Neural cell (in vitro differentiated cells): ENCODE measurements at regions not wholly inside any gene's neighbourhood (a gene's known extent, or its start where the extent isn't known, plus 50 kb on each side); places are given as distances from the start of the nearest gene placed in this dataset.

Experiments
- CTCF ChIP-seq: fragments of 450-650 bp; IDR thresholded peaks from 2 replicates; pipeline ENCODE4 v1.5.1; 2014; ENCODE audit warnings: antibody characterized with exemption, mild to moderate bottlenecking, moderate library complexity; ENCODE audit not compliant: poor library complexity, severe bottlenecking
- EZH2 ChIP-seq: fragments of 200-600, 300-800 bp; shearing (Covaris generic), sonication (generic); IDR thresholded peaks from 2 replicates; pipeline ENCODE4 v1.6.1; 2014; ENCODE audit warnings: antibody characterized with exemption, low read length, borderline replicate concordance, mild to moderate bottlenecking; ENCODE audit not compliant: insufficient read depth, poor library complexity, severe bottlenecking
- RAD21 ChIP-seq: fragments of 450-650 bp; conservative IDR thresholded peaks from 2 replicates; pipeline ENCODE4 v1.6.1; 2014; ENCODE audit warnings: antibody characterized with exemption, mild to moderate bottlenecking, moderate library complexity
- REST ChIP-seq: IDR thresholded peaks from 2 replicates; pipeline ENCODE4 v1.6.1; 2012; ENCODE audit warnings: borderline replicate concordance
- SMC3 ChIP-seq: fragments of 450-650 bp; conservative IDR thresholded peaks from 2 replicates; pipeline ENCODE4 v1.6.1; 2014; ENCODE audit warnings: antibody characterized with exemption, mild to moderate bottlenecking, moderate library complexity; ENCODE audit not compliant: poor library complexity

- TF ChIP-seq EZH2 (no peak), CTCF (no peak), RAD21 (no peak), REST (no peak), SMC3 (no peak)
Observed at GRCh38 chr18:60017371-60017770, 117.6 kb downstream of the PMAIP1 start.
